Stimulated activated CD4-positive, alpha-beta T cell treated with anti-CD3 and anti-CD28 coated beads, Interleukin-4, amount 100 ng/mL, for 24 hours (primary cell): ENCODE measurements at regions not wholly inside any gene's neighbourhood (a gene's known extent, or its start where the extent isn't known, plus 50 kb on each side); places are given as distances from the start of the nearest gene placed in this dataset.
"Not testable (repeated sequence)": the region's sequence is repeated elsewhere in the genome, so short reads cannot be mapped to it uniquely, and the experiment has no call there.

Experiments
- DNase-seq: peaks from one replicate; pipeline ENCODE4 v3.0.0-alpha.2; 2020

- not testable (repeated sequence) for DNase-seq
Observed at GRCh38 chr1:121574505-121574899, 389.7 kb downstream of the SRGAP2C start.

- DNase-seq = not testable (repeated sequence)
Observed at GRCh38 chr1:121582898-121583297, 398.1 kb downstream of the SRGAP2C start.

GRCh38 chr1:121586369-121587229, 401.8 kb downstream of the SRGAP2C start:
- DNase-seq = no peak

GRCh38 chr1:121587230-121587569, 402.4 kb downstream of the SRGAP2C start:
- DNase-seq = no peak

GRCh38 chr1:121587777-121588176, 403.0 kb downstream of the SRGAP2C start:
- DNase-seq = no peak

- DNase-seq = no peak
Observed at GRCh38 chr1:121594096-121594495, 409.3 kb downstream of the SRGAP2C start.

- no peak for DNase-seq
Observed at GRCh38 chr1:121595089-121595488, 410.3 kb downstream of the SRGAP2C start.

- DNase-seq = not testable (repeated sequence)
Observed at GRCh38 chr1:121604843-121605444, 420.2 kb downstream of the SRGAP2C start.

- DNase-seq = not testable (repeated sequence)
Observed at GRCh38 chr1:121607499-121607898, 422.7 kb downstream of the SRGAP2C start.
